Neural crest cell (in vitro differentiated cells): ENCODE measurements at regions not wholly inside any gene's neighbourhood (a gene's known extent, or its start where the extent isn't known, plus 50 kb on each side); places are given as distances from the start of the nearest gene placed in this dataset.

Experiments used
- DNase-seq: peaks from one replicate; pipeline ENCODE4 v3.0.0; 2021; ENCODE audit warnings: low read depth, mixed read lengths, low spot score
- H3K27ac Mint-ChIP-seq: one replicate; pipeline ENCODE4 v1.8.0; 2021; ENCODE audit warnings: mild to moderate bottlenecking, mixed read lengths; ENCODE audit not compliant: unreplicated experiment
- H3K27me3 Mint-ChIP-seq: 2 replicates; pipeline ENCODE4 v1.8.0; 2021; ENCODE audit warnings: low read depth, mild to moderate bottlenecking, mixed read lengths
- H3K36me3 Mint-ChIP-seq: 2 replicates; pipeline ENCODE4 v1.8.0; 2021; ENCODE audit warnings: low read depth, mild to moderate bottlenecking, mixed read lengths
- H3K4me1 Mint-ChIP-seq: 2 replicates; pipeline ENCODE4 v1.8.0; 2021; ENCODE audit warnings: mixed read lengths
- H3K4me3 Mint-ChIP-seq: one replicate; pipeline ENCODE4 v1.8.0; 2021; ENCODE audit warnings: mild to moderate bottlenecking, mixed read lengths
- H3K9me3 Mint-ChIP-seq: 2 replicates; pipeline ENCODE4 v1.8.0; 2021; ENCODE audit warnings: mixed read lengths
- TF ChIP-seq, protein P1 (sequence below): fragments of 200-600 bp; sonication (generic); conservative IDR thresholded peaks from 2 replicates; pipeline ENCODE4 v1.5.0; 2021; ENCODE audit warnings: antibody characterized with exemption, mild to moderate bottlenecking

DNA sequence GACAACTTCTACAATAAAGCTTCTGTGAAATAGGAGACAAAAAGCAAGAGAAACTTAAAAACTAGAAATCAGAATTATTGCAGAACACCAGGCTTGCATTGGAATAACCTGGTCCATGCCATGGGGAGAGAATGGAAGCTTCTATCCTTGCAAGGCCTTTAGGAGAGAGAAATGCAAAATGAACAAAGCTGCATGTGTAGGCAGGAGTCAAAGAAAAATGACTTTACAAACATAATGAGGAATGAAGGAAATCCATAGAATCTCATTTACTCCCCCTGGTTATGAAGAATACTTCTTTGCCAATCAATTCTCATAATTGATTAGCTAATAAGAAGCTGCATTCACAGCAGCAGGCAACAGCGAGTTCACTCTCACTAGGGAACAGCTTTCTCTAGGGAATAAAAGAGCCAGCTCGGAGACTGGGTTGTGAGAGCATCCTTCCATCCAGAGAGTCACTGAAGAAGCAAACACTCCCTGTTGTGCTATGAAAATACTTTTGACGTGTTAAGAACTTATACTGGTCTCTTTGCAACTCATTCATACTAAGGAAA lies 235.9 kb upstream of the LRATD1 start:
- TF ChIP-seq, protein P1, sequence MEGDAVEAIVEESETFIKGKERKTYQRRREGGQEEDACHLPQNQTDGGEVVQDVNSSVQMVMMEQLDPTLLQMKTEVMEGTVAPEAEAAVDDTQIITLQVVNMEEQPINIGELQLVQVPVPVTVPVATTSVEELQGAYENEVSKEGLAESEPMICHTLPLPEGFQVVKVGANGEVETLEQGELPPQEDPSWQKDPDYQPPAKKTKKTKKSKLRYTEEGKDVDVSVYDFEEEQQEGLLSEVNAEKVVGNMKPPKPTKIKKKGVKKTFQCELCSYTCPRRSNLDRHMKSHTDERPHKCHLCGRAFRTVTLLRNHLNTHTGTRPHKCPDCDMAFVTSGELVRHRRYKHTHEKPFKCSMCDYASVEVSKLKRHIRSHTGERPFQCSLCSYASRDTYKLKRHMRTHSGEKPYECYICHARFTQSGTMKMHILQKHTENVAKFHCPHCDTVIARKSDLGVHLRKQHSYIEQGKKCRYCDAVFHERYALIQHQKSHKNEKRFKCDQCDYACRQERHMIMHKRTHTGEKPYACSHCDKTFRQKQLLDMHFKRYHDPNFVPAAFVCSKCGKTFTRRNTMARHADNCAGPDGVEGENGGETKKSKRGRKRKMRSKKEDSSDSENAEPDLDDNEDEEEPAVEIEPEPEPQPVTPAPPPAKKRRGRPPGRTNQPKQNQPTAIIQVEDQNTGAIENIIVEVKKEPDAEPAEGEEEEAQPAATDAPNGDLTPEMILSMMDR = no peak
- DNase-seq = no peak
- Mint-ChIP-seq H3K36me3 (no peaks in the 10 kb centered on the region), H3K4me1 (no peaks in the 10 kb centered on the region), H3K9me3 (no peaks in the 10 kb centered on the region), H3K27me3 (no peaks in the 10 kb centered on the region), H3K27ac (no peak overlapping the region), H3K4me3 (no peak overlapping the region)

DNA sequence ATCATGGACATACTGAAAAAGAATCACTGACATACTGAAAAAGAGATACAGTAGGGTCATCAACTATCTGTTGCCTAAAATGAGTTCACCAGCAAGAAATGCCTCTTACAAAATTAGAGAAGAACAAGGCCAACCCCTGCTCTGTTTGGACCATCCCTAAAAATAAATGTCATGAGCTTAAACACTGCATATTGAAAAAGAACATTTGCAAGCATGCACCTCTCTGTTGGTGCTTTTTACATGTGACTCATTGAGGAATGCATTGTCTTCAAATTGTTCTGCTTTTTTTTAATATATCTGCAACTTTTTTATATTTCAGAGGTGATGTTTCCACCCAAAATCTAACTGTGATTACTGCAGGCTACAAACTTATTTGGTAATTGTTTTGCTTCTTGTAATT lies 233.9 kb upstream of the LRATD1 start:
- H3K4me3 Mint-ChIP-seq = no peak overlapping the region

DNA sequence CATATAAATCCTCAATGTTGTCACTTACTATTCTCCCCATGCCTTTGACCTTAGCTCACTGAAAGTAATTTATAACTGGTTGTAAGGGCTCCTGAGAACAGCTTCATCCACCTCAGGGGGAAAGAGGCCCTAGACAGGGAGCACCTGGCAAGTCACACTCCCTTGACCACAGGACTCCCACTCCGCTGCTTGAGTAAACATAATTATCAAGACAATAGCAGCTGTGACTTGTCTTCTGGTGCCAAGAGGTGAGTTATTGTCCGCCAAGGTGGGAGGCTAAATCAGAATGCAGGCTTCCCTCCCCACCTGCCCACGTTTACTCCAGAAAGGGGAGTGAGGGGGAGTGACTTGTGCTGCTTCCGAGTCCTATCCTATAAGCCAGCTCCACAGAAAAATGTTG lies 230.6 kb upstream of the LRATD1 start:
- H3K9me3 Mint-ChIP-seq = no peaks in the 10 kb centered on the region
- H3K4me1 Mint-ChIP-seq = no peaks in the 10 kb centered on the region
- no peak overlapping the region for H3K4me3 Mint-ChIP-seq
- H3K27ac Mint-ChIP-seq = no peak overlapping the region
- H3K36me3 Mint-ChIP-seq = no peaks in the 10 kb centered on the region
- TF ChIP-seq, protein P1 = no peak
- no peak for DNase-seq
- H3K27me3 Mint-ChIP-seq = no peaks in the 10 kb centered on the region

More for the DNA sequence above, 233.9 kb upstream of the LRATD1 start:
- H3K27ac Mint-ChIP-seq = no peak overlapping the region
- no peaks in the 10 kb centered on the region for H3K27me3 Mint-ChIP-seq
- H3K4me1 Mint-ChIP-seq = no peaks in the 10 kb centered on the region
- TF ChIP-seq, protein P1 = no peak
- DNase-seq = no peak
- H3K36me3 Mint-ChIP-seq = no peaks in the 10 kb centered on the region
- no peaks in the 10 kb centered on the region for H3K9me3 Mint-ChIP-seq

DNA sequence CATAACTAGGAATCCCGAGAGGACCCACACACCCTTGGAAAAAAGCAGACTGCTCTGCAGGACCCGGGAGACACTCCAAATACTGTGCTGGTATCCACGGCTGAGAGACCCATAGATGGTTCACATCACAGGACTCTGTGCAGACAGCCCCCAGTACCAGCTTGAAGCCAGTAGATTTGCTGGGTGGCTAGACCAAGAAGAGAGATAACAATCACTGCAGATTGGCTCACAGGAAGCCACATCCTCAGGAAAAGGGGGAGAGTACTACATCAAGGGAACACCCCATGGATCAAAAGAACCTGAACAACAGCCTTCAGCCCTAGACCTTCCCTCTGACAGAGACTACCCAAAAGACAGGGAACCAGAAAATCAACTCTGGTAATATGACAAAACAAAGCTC lies 223.8 kb upstream of the LRATD1 start:
- no peak for DNase-seq
- Mint-ChIP-seq H3K4me3 (no peak overlapping the region), H3K9me3 (peaks cover 14% of the 10 kb centered on the region), H3K36me3 (no peaks in the 10 kb centered on the region), H3K27me3 (no peaks in the 10 kb centered on the region), H3K27ac (no peak overlapping the region), H3K4me1 (no peaks in the 10 kb centered on the region)
- TF ChIP-seq, protein P1 = no peak

DNA sequence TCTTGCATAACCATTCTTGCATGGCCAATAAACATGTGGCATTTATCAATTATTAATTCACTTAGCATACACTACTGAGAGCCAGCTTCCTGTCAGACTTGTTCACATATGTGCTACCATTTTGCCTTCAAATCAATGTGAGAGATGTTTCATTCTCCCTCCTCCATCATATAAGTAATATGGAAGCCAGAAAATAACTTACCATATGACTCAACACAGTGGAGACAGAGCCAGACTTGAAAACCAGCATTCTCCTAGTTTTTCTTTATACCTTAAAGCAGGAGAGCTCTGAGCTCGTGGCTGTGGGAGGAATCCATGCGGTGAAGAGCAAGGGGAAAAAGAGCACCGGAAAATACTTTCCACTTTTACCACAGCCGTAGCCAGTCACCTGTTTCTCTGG lies 215.0 kb upstream of the LRATD1 start:
- no peak overlapping the region for H3K4me3 Mint-ChIP-seq
- no peak overlapping the region for H3K27ac Mint-ChIP-seq
- no peaks in the 10 kb centered on the region for H3K4me1 Mint-ChIP-seq
- peaks cover 11% of the 10 kb centered on the region for H3K9me3 Mint-ChIP-seq
- H3K27me3 Mint-ChIP-seq = no peaks in the 10 kb centered on the region
- TF ChIP-seq, protein P1 = no peak
- no peaks in the 10 kb centered on the region for H3K36me3 Mint-ChIP-seq
- no peak for DNase-seq
